ENCODE measurements at regions not wholly inside any gene's neighbourhood (a gene's known extent, or its start where the extent isn't known, plus 50 kb on each side); places are given as distances from the start of the nearest gene placed in this dataset.
"Not testable (repeated sequence)": the region's sequence is repeated elsewhere in the genome, so short reads cannot be mapped to it uniquely, and the experiment has no call there.

- H3K9ac ChIP-seq (ENCODE audit: low read depth in 1 of 2, low read length in 2 of 2); H3K27ac ChIP-seq (ENCODE audit: low read depth, low read length); H3K4me3 ChIP-seq (ENCODE audit: low read depth in 1 of 2, low read length in 2 of 2); H3K27me3 ChIP-seq (ENCODE audit: control insufficient read depth in 1 of 2, insufficient read depth in 2 of 2, low read length in 2 of 2); H3K4me1 ChIP-seq (ENCODE audit: control insufficient read depth in 1 of 2, insufficient read depth in 2 of 2, low read length in 2 of 2); H3K9me3 ChIP-seq (ENCODE audit: control insufficient read depth in 1 of 2, low read length in 2 of 2); H3K36me3 ChIP-seq (ENCODE audit: control insufficient read depth in 1 of 2, insufficient read depth in 2 of 2, low read length in 2 of 2): not testable (repeated sequence)
Measured at GRCh38 chr1:234785471-234785919, 175.5 kb upstream of the IRF2BP2 start.

DNA sequence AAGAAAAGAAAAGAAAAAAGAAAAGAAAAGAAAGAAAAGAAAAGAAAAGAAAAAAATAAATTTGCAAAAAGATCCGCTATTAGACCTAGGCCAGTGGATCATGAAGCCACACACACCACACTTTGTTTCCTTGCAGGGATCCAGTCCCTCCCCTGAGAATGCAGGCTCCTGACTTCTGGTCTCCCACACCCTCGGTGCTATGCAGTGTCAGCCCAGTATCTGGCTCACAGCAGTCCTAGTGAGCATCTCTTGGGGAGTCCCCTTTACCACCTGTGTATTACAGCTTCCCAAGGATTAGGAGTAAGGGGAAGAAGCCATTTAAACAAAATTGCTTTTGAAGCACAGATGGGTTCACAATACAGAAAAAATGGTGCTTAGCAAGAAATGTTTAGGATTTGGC lies 174.1 kb upstream of the IRF2BP2 start:
- H3K4me1 ChIP-seq (ENCODE audit: control insufficient read depth in 1 of 2, insufficient read depth in 2 of 2, low read length in 2 of 2); H3K9me3 ChIP-seq (ENCODE audit: control insufficient read depth in 1 of 2, low read length in 2 of 2); H3K36me3 ChIP-seq (ENCODE audit: control insufficient read depth in 1 of 2, insufficient read depth in 2 of 2, low read length in 2 of 2); H3K27ac ChIP-seq (ENCODE audit: low read depth, low read length); H3K4me3 ChIP-seq (ENCODE audit: low read depth in 1 of 2, low read length in 2 of 2); H3K27me3 ChIP-seq (ENCODE audit: control insufficient read depth in 1 of 2, insufficient read depth in 2 of 2, low read length in 2 of 2); H3K9ac ChIP-seq (ENCODE audit: low read depth in 1 of 2, low read length in 2 of 2): not testable (repeated sequence)

GRCh38 chr1:234782791-234783190 lies 172.8 kb upstream of the IRF2BP2 start:
- H3K9ac ChIP-seq (ENCODE audit: low read depth in 1 of 2, low read length in 2 of 2) = no peak overlapping the region
- peaks cover 5% of the 10 kb centered on the region in 2 donors for H3K4me1 ChIP-seq (ENCODE audit: control insufficient read depth in 1 of 2, insufficient read depth in 2 of 2, low read length in 2 of 2)
- H3K27ac ChIP-seq (ENCODE audit: low read depth, low read length) = no peak overlapping the region
- peaks cover 0 to 5% of the 10 kb centered on the region in 2 donors for H3K27me3 ChIP-seq (ENCODE audit: control insufficient read depth in 1 of 2, insufficient read depth in 2 of 2, low read length in 2 of 2)
- no peak overlapping the region for H3K4me3 ChIP-seq (ENCODE audit: low read depth in 1 of 2, low read length in 2 of 2)
- no peaks in the 10 kb centered on the region for H3K36me3 ChIP-seq (ENCODE audit: control insufficient read depth in 1 of 2, insufficient read depth in 2 of 2, low read length in 2 of 2)
- no peaks in the 10 kb centered on the region for H3K9me3 ChIP-seq (ENCODE audit: control insufficient read depth in 1 of 2, low read length in 2 of 2)

GRCh38 chr1:234782105-234782751 lies 172.2 kb upstream of the IRF2BP2 start:
- Histone ChIP-seq H3K36me3 (ENCODE audit: control insufficient read depth in 1 of 2, insufficient read depth in 2 of 2, low read length in 2 of 2) (no peaks in the 10 kb centered on the region), H3K9ac (ENCODE audit: low read depth in 1 of 2, low read length in 2 of 2) (no peak overlapping the region), H3K9me3 (ENCODE audit: control insufficient read depth in 1 of 2, low read length in 2 of 2) (no peaks in the 10 kb centered on the region), H3K27me3 (ENCODE audit: control insufficient read depth in 1 of 2, insufficient read depth in 2 of 2, low read length in 2 of 2) (peaks cover 0 to 5% of the 10 kb centered on the region in 2 donors), H3K4me1 (ENCODE audit: control insufficient read depth in 1 of 2, insufficient read depth in 2 of 2, low read length in 2 of 2) (peaks cover 6 to 7% of the 10 kb centered on the region in 2 donors), H3K27ac (ENCODE audit: low read depth, low read length) (no peak overlapping the region), H3K4me3 (ENCODE audit: low read depth in 1 of 2, low read length in 2 of 2) (no peak overlapping the region)

- Histone ChIP-seq H3K36me3 (ENCODE audit: control insufficient read depth in 1 of 2, insufficient read depth in 2 of 2, low read length in 2 of 2) (no peaks in the 10 kb centered on the region), H3K27ac (ENCODE audit: low read depth, low read length) (no peak overlapping the region), H3K9ac (ENCODE audit: low read depth in 1 of 2, low read length in 2 of 2) (no peak overlapping the region), H3K4me3 (ENCODE audit: low read depth in 1 of 2, low read length in 2 of 2) (no peak overlapping the region), H3K9me3 (ENCODE audit: control insufficient read depth in 1 of 2, low read length in 2 of 2) (no peaks in the 10 kb centered on the region), H3K27me3 (ENCODE audit: control insufficient read depth in 1 of 2, insufficient read depth in 2 of 2, low read length in 2 of 2) (peaks cover 2 to 5% of the 10 kb centered on the region in 2 donors), H3K4me1 (ENCODE audit: control insufficient read depth in 1 of 2, insufficient read depth in 2 of 2, low read length in 2 of 2) (peaks cover 6 to 7% of the 10 kb centered on the region in 2 donors)
Measured at GRCh38 chr1:234781241-234782065, 171.5 kb upstream of the IRF2BP2 start.

DNA sequence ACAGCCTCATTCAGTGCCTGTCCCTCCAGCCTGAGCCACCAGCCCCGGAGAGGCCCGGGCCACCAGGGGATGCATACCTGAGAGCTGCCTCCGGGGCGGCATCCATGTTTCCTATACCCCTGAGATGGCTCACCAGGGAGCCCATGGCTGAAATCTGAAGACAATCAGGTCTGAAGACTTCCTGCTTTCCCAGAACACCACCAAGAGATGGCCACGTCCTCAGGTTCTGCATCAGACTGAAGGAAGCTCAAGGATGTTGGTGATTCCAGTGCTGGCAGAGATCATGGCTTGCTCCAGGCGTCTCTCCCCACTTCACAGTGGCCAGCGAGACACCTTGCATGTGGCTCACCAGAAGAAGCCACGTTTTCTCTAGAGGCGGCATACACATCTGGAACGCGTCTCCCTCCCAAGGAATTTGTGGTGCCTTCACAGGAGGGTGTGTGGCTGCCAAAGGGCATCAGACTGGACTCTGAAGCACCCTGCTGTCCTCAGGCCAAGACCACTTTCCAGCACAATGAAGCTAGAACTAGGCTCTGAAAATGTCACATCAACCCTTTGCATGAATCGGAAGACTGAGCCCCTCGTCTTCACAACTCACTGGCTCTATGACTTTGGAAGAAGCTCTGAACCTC lies 170.7 kb upstream of the IRF2BP2 start:
- H3K36me3 ChIP-seq (ENCODE audit: control insufficient read depth in 1 of 2, insufficient read depth in 2 of 2, low read length in 2 of 2) = no peaks in the 10 kb centered on the region
- no peak overlapping the region for H3K9ac ChIP-seq (ENCODE audit: low read depth in 1 of 2, low read length in 2 of 2)
- H3K27ac ChIP-seq (ENCODE audit: low read depth, low read length) = no peak overlapping the region
- peaks cover 6 to 7% of the 10 kb centered on the region in 2 donors for H3K4me1 ChIP-seq (ENCODE audit: control insufficient read depth in 1 of 2, insufficient read depth in 2 of 2, low read length in 2 of 2)
- H3K9me3 ChIP-seq (ENCODE audit: control insufficient read depth in 1 of 2, low read length in 2 of 2) = peaks cover 0 to 3% of the 10 kb centered on the region in 2 donors
- peaks cover 3 to 5% of the 10 kb centered on the region in 2 donors for H3K27me3 ChIP-seq (ENCODE audit: control insufficient read depth in 1 of 2, insufficient read depth in 2 of 2, low read length in 2 of 2)
- H3K4me3 ChIP-seq (ENCODE audit: low read depth in 1 of 2, low read length in 2 of 2) = no peak overlapping the region

- H3K4me3 ChIP-seq (ENCODE audit: low read depth in 1 of 2, low read length in 2 of 2) = no peak overlapping the region
- peaks cover 3 to 5% of the 10 kb centered on the region in 2 donors for H3K27me3 ChIP-seq (ENCODE audit: control insufficient read depth in 1 of 2, insufficient read depth in 2 of 2, low read length in 2 of 2)
- peaks cover 0 to 3% of the 10 kb centered on the region in 2 donors for H3K9me3 ChIP-seq (ENCODE audit: control insufficient read depth in 1 of 2, low read length in 2 of 2)
- no peak overlapping the region for H3K27ac ChIP-seq (ENCODE audit: low read depth, low read length)
- no peaks in the 10 kb centered on the region for H3K36me3 ChIP-seq (ENCODE audit: control insufficient read depth in 1 of 2, insufficient read depth in 2 of 2, low read length in 2 of 2)
- no peak overlapping the region for H3K9ac ChIP-seq (ENCODE audit: low read depth in 1 of 2, low read length in 2 of 2)
- H3K4me1 ChIP-seq (ENCODE audit: control insufficient read depth in 1 of 2, insufficient read depth in 2 of 2, low read length in 2 of 2) = peaks cover 6 to 7% of the 10 kb centered on the region in 2 donors
Measured at GRCh38 chr1:234780112-234780511, 170.1 kb upstream of the IRF2BP2 start.

GRCh38 chr1:234779600-234779999 lies 169.6 kb upstream of the IRF2BP2 start:
- H3K27ac ChIP-seq (ENCODE audit: low read depth, low read length); H3K4me1 ChIP-seq (ENCODE audit: control insufficient read depth in 1 of 2, insufficient read depth in 2 of 2, low read length in 2 of 2); H3K4me3 ChIP-seq (ENCODE audit: low read depth in 1 of 2, low read length in 2 of 2); H3K27me3 ChIP-seq (ENCODE audit: control insufficient read depth in 1 of 2, insufficient read depth in 2 of 2, low read length in 2 of 2); H3K9ac ChIP-seq (ENCODE audit: low read depth in 1 of 2, low read length in 2 of 2); H3K36me3 ChIP-seq (ENCODE audit: control insufficient read depth in 1 of 2, insufficient read depth in 2 of 2, low read length in 2 of 2); H3K9me3 ChIP-seq (ENCODE audit: control insufficient read depth in 1 of 2, low read length in 2 of 2): not testable (repeated sequence)

- H3K27ac ChIP-seq (ENCODE audit: low read depth, low read length) = no peak overlapping the region
- H3K9me3 ChIP-seq (ENCODE audit: control insufficient read depth in 1 of 2, low read length in 2 of 2) = peaks cover 0 to 3% of the 10 kb centered on the region in 2 donors
- H3K27me3 ChIP-seq (ENCODE audit: control insufficient read depth in 1 of 2, insufficient read depth in 2 of 2, low read length in 2 of 2) = peaks cover 3 to 5% of the 10 kb centered on the region in 2 donors
- peaks cover 6 to 7% of the 10 kb centered on the region in 2 donors for H3K4me1 ChIP-seq (ENCODE audit: control insufficient read depth in 1 of 2, insufficient read depth in 2 of 2, low read length in 2 of 2)
- no peak overlapping the region for H3K9ac ChIP-seq (ENCODE audit: low read depth in 1 of 2, low read length in 2 of 2)
- no peaks in the 10 kb centered on the region for H3K36me3 ChIP-seq (ENCODE audit: control insufficient read depth in 1 of 2, insufficient read depth in 2 of 2, low read length in 2 of 2)
- H3K4me3 ChIP-seq (ENCODE audit: low read depth in 1 of 2, low read length in 2 of 2) = no peak overlapping the region
Measured at GRCh38 chr1:234779160-234779538, 169.2 kb upstream of the IRF2BP2 start.

All from duodenal mucosa (tissue), 2 donors.